Effector memory CD4-positive, alpha-beta T cell (primary cell): ENCODE measurements at regions not wholly inside any gene's neighbourhood (a gene's known extent, or its start where the extent isn't known, plus 50 kb on each side); places are given as distances from the start of the nearest gene placed in this dataset.

Experiments
- DNase-seq, 3 donors: peaks; one replicate each; pipeline ENCODE4 v3.0.0-alpha.2; 2020
- H3K27ac ChIP-seq: 2 replicates; pipeline ENCODE4 v1.7.0; 2013; ENCODE audit warnings: mild to moderate bottlenecking, low read length, moderate library complexity; ENCODE audit not compliant: insufficient read depth, poor library complexity, severe bottlenecking
- H3K27me3 ChIP-seq: replicated peaks from 2 replicates; pipeline ENCODE4 v1.7.0; 2013; ENCODE audit warnings: mild to moderate bottlenecking, low read length; ENCODE audit not compliant: insufficient read depth, control insufficient read depth, poor library complexity, severe bottlenecking
- H3K36me3 ChIP-seq: 2 replicates; pipeline ENCODE4 v1.7.0; 2013; ENCODE audit warnings: mild to moderate bottlenecking, low read length, moderate library complexity; ENCODE audit not compliant: control insufficient read depth, insufficient read depth
- H3K4me1 ChIP-seq: 2 replicates; pipeline ENCODE4 v1.7.0; 2013; ENCODE audit warnings: low read length, mild to moderate bottlenecking; ENCODE audit not compliant: control insufficient read depth, insufficient read depth, poor library complexity, severe bottlenecking
- H3K4me3 ChIP-seq: 2 replicates; pipeline ENCODE4 v1.7.0; 2013; ENCODE audit warnings: low read length, low read depth, mild to moderate bottlenecking; ENCODE audit not compliant: insufficient read depth, poor library complexity, severe bottlenecking
- H3K9me3 ChIP-seq: 2 replicates; pipeline ENCODE4 v1.7.0; 2013; ENCODE audit warnings: mild to moderate bottlenecking, low read length, moderate library complexity; ENCODE audit not compliant: control insufficient read depth

DNA sequence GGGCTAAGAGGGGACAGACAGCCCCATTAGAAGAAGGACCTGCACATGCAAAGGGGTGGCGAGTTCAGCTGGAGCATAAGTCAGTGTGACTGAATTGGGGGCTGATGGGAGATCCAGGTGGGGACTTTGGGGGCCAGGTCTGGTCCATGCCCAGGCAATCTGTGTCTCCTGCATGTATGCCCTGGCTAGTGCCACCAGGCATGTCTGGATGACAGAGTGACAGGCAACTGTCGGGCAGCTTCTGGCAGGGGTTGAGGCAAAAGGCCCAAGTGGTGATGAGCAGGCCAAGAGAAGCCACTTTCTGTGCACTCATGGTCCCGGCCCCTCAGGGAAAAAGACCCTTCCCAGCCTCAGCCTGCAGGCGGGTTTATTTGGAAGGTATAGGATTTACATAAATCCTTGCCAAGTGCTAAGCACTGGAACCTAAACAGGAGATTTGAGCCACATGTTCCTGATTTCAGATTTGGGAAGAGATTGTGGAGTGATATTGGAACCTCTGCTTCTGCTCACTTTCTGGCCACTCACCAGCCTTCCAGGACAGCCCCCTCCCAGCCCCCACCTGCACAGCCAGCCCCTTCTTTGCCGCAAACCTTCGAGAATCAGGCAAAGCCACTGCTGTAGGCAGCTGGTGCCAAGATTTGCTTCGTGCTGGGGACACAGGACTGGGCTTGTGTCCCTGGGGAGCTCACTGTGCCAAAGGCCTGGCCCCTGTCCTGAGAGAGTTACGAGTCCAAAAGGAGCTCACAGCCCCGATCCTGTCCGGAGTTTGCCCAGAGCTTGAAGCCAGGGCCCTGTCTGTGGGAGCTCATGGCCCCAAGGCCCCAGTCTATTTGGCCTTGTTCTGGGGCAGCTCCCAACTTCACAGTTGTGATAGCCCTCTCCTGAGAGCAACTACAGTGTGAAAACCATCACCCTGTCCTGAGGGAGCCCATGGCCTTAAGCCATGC, 232.5 kb upstream of the RTL1 start:
- Histone ChIP-seq H3K9me3 (no peaks in the 10 kb centered on the region), H3K4me1 (no peaks in the 10 kb centered on the region), H3K27ac (no peak overlapping the region), H3K4me3 (no peak overlapping the region), H3K36me3 (no peaks in the 10 kb centered on the region), H3K27me3 (no peaks in the 10 kb centered on the region)
- no peak for DNase-seq

GRCh38 chr14:101137234-101137633, 233.7 kb upstream of the RTL1 start:
- no peaks in the 10 kb centered on the region for H3K36me3 ChIP-seq
- no peaks in the 10 kb centered on the region for H3K9me3 ChIP-seq
- no peak overlapping the region for H3K4me3 ChIP-seq
- H3K27me3 ChIP-seq = no peaks in the 10 kb centered on the region
- H3K4me1 ChIP-seq = no peaks in the 10 kb centered on the region
- no peak overlapping the region for H3K27ac ChIP-seq
- DNase-seq = no peak

DNA sequence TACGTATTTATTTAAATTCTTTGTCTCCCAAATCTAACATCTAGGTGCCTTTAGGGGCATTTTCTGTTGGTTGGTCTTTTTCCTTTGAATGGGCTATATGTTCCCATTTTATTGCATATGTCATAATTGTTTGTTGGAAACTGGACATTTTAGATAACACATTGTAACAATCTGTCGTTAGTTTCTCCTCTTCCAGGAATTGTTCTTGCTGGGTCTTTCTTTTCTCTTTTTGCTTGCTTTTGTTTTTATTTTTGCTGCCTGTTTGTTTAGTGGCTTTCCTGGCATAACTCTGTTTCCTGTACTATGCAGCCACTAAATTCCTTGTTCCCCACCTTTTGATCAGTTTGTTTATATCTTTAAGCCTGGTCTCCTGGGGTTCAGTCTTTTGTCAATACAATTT, 244.3 kb upstream of the RTL1 start:
- Histone ChIP-seq H3K9me3 (peaks cover 7% of the 10 kb centered on the region), H3K4me1 (no peaks in the 10 kb centered on the region), H3K36me3 (no peaks in the 10 kb centered on the region), H3K4me3 (no peak overlapping the region), H3K27ac (no peak overlapping the region), H3K27me3 (no peaks in the 10 kb centered on the region)
- no peak for DNase-seq

GRCh38 chr14:101150039-101150610, 246.6 kb upstream of the RTL1 start:
- no peaks in the 10 kb centered on the region for H3K4me1 ChIP-seq
- no peak for DNase-seq
- H3K27ac ChIP-seq = no peak overlapping the region
- H3K4me3 ChIP-seq = no peak overlapping the region
- peaks cover 7% of the 10 kb centered on the region for H3K9me3 ChIP-seq
- H3K36me3 ChIP-seq = no peaks in the 10 kb centered on the region
- H3K27me3 ChIP-seq = no peaks in the 10 kb centered on the region

DNA sequence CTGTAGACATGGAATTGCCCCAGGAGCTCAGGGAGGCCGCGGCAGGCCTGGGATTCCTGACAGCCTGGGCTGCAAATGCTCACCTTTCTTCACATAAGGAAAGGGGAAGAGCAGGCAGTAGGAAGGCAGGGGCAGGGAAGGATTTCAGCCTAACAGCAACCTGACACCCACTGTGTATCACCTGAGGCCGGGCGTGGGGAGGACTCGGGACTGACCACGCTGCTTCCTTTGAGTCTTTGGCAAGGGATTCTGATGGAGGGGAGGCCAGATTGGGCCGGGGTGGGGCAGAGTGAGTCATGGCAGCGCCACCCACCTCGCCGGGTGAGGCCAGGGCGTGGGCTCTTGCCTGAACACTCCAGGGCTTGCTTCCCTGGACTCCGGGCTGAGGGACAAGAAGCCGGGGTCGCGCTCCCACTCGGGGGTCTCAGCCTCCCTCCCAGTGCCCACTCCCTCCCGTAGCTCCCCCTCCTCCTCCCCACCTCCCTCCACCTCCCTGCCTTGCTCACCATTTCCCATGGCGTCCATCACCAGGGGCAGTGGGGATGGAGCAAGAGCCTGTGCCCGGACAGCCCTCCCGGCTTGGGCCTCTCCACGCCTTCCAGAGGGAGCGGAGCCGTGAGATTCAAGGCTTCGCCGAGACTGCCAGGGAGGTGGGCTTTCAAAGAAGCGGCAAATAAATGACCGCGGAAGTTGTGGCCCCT, 247.9 kb upstream of the RTL1 start:
- Histone ChIP-seq H3K4me3 (no peak overlapping the region), H3K27ac (no peak overlapping the region), H3K4me1 (no peaks in the 10 kb centered on the region), H3K9me3 (peaks cover 7% of the 10 kb centered on the region), H3K27me3 (no peaks in the 10 kb centered on the region), H3K36me3 (no peaks in the 10 kb centered on the region)
- no peak for DNase-seq

DNA sequence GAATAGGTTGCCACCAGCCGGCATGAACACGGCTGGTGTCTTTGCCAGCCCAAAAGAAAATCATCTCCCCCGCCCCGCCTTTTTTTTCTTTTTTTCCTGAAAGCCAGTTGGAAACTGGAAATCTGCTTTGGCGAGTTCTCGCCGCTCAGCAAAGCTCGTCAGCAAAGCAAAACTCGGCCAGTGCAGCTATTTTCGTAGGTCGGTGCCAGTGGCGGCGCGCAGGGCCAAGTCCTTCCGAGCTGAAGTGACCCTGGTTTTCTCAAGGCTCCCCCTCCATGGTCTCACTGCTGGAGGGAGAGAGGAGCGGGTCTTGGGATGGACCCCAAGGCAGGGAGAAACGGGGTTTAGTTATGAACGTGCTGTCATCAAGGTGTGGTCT, 248.4 kb upstream of the RTL1 start:
- H3K4me3 ChIP-seq = no peak overlapping the region
- peaks cover 7% of the 10 kb centered on the region for H3K9me3 ChIP-seq
- no peak for DNase-seq
- no peaks in the 10 kb centered on the region for H3K27me3 ChIP-seq
- no peaks in the 10 kb centered on the region for H3K36me3 ChIP-seq
- H3K4me1 ChIP-seq = no peaks in the 10 kb centered on the region
- H3K27ac ChIP-seq = no peak overlapping the region

GRCh38 chr14:101152855-101153254, 249.3 kb upstream of the RTL1 start:
- DNase-seq = no peak
- Histone ChIP-seq H3K27me3 (no peaks in the 10 kb centered on the region), H3K4me3 (no peak overlapping the region), H3K36me3 (no peaks in the 10 kb centered on the region), H3K9me3 (peaks cover 2% of the 10 kb centered on the region), H3K4me1 (no peaks in the 10 kb centered on the region), H3K27ac (no peak overlapping the region)

DNA sequence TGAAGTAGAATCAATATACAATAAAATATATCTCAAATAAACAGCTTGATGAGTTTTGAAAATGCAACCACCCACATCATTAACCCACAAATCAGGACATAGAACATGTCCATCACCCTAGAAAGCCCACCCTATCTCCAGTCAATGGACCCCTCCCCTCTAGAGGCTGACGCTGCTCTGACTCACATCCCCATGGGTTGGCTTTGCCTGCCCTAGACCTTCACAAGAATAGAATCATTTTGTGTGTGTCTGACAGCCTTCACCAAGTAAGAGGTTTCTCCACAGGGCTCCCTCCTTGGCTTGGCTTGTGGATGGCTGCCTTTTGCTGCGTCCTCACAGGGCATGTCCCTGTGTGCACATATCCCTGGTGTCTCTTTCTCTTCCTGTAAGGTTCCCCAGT, 250.2 kb upstream of the RTL1 start:
- no peak overlapping the region for H3K27ac ChIP-seq
- no peak overlapping the region for H3K4me3 ChIP-seq
- no peaks in the 10 kb centered on the region for H3K36me3 ChIP-seq
- DNase-seq = no peak
- H3K4me1 ChIP-seq = no peaks in the 10 kb centered on the region
- H3K9me3 ChIP-seq = no peaks in the 10 kb centered on the region
- H3K27me3 ChIP-seq = no peaks in the 10 kb centered on the region

- no peak overlapping the region for H3K4me3 ChIP-seq
- no peak for DNase-seq
- H3K27me3 ChIP-seq = no peaks in the 10 kb centered on the region
- no peaks in the 10 kb centered on the region for H3K4me1 ChIP-seq
- no peaks in the 10 kb centered on the region for H3K9me3 ChIP-seq
- H3K36me3 ChIP-seq = no peaks in the 10 kb centered on the region
- H3K27ac ChIP-seq = no peak overlapping the region
Observed at GRCh38 chr14:101155575-101155974, 252.1 kb upstream of the RTL1 start.

DNA sequence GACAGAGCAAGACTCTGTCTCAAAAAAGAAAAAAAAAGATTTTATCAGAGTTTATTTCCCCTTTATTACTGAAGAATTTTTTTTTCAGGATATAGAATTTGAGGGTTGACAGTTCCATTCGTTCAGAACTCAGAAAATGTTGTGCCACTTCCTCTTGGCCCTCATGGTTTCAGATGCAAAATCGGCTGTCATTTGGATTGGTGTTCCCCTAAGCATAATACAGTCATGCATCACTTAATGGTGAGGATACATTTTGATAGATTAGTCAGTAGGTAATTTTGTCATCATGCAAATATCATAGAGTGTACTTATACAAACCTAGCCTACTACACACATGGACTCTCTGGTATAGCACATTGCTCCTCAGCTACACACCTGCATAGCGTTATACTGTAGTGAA, 263.9 kb upstream of the RTL1 start:
- no peaks in the 10 kb centered on the region for H3K4me1 ChIP-seq
- H3K9me3 ChIP-seq = peaks cover 3% of the 10 kb centered on the region
- H3K27me3 ChIP-seq = no peaks in the 10 kb centered on the region
- no peak for DNase-seq
- no peaks in the 10 kb centered on the region for H3K36me3 ChIP-seq
- no peak overlapping the region for H3K27ac ChIP-seq
- H3K4me3 ChIP-seq = no peak overlapping the region
